Kidney epithelial cell (primary cell): ENCODE measurements at regions not wholly inside any gene's neighbourhood (a gene's known extent, or its start where the extent isn't known, plus 50 kb on each side); places are given as distances from the start of the nearest gene placed in this dataset.

Source experiments
- DNase-seq: peaks from one replicate; pipeline ENCODE4 v3.0.0-alpha.2; 2010; ENCODE audit warnings: low read depth
- H3K27me3 ChIP-seq: 2 replicates; pipeline ENCODE4 v1.6.0; 2011; ENCODE audit warnings: low read length; ENCODE audit not compliant: control insufficient read depth, insufficient read depth
- H3K36me3 ChIP-seq: 2 replicates; pipeline ENCODE4 v1.5.1; 2011; ENCODE audit warnings: low read length; ENCODE audit not compliant: control insufficient read depth, insufficient read depth
- H3K4me3 ChIP-seq: 2 replicates; pipeline ENCODE4 v1.5.1; 2011; ENCODE audit warnings: low read depth, mild to moderate bottlenecking, control low read depth, low read length
- TF ChIP-seq, protein P1 (sequence below): IDR thresholded peaks from 2 replicates; pipeline ENCODE4 v1.5.1; 2011; ENCODE audit warnings: mild to moderate bottlenecking, moderate library complexity, low read length, control low read depth, inconsistent platforms; ENCODE audit not compliant: insufficient read depth, poor library complexity, severe bottlenecking

DNA sequence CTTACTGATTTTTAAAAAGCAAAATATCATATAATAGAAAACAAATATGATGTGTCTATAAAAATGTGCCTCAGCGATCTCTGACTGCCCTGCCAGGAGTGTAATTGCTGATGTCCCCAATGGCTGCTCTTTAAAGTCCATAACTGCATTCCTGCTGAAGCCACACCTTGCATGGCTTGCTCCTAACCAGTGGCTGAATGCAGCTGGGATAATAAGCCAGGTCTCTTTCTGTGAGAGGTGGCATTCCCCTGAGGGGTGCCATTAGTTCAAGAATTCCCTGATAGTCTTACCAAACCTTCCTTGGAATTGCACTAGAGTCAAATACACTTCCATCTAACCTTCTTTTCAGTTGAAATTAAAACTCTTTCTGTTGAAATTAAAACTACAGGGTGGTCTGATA lies 125.8 kb upstream of the ZNF804A start:
- no peaks in the 10 kb centered on the region for H3K36me3 ChIP-seq
- DNase-seq: no peak
- H3K27me3 ChIP-seq: no peaks in the 10 kb centered on the region
- no peak overlapping the region for H3K4me3 ChIP-seq
- TF ChIP-seq, protein P1, sequence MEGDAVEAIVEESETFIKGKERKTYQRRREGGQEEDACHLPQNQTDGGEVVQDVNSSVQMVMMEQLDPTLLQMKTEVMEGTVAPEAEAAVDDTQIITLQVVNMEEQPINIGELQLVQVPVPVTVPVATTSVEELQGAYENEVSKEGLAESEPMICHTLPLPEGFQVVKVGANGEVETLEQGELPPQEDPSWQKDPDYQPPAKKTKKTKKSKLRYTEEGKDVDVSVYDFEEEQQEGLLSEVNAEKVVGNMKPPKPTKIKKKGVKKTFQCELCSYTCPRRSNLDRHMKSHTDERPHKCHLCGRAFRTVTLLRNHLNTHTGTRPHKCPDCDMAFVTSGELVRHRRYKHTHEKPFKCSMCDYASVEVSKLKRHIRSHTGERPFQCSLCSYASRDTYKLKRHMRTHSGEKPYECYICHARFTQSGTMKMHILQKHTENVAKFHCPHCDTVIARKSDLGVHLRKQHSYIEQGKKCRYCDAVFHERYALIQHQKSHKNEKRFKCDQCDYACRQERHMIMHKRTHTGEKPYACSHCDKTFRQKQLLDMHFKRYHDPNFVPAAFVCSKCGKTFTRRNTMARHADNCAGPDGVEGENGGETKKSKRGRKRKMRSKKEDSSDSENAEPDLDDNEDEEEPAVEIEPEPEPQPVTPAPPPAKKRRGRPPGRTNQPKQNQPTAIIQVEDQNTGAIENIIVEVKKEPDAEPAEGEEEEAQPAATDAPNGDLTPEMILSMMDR: no peak

GRCh38 chr2:184481865-184482264 lies 116.5 kb upstream of the ZNF804A start:
- H3K27me3 ChIP-seq: no peaks in the 10 kb centered on the region
- H3K36me3 ChIP-seq: no peaks in the 10 kb centered on the region
- no peak for DNase-seq
- H3K4me3 ChIP-seq: no peak overlapping the region
- TF ChIP-seq, protein P1: no peak

GRCh38 chr2:184498936-184499335 lies 99.4 kb upstream of the ZNF804A start:
- no peak for DNase-seq
- TF ChIP-seq, protein P1: no peak

DNA sequence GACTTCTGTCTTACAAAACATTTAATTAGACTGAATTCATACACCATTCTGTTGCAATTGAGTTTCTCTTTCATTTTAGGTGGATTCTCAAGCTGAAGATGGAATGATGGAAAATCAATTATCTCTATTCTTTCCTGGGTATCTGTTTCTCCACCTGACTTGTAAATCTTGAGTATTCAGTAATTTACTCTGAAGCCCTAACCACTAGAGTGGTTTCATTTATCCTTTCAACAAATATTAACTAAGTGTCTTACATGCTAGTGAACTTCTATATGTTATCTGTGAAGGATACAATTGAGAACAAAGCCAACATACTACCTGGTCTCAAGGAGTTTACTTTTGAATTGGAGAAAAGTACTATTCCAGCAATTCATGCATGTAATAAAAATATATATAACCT lies 94.1 kb upstream of the ZNF804A start:
- no peak for DNase-seq
- Histone ChIP-seq H3K27me3 (no peaks in the 10 kb centered on the region), H3K36me3 (no peaks in the 10 kb centered on the region), H3K4me3 (no peak overlapping the region)
- TF ChIP-seq, protein P1: no peak

More at GRCh38 chr2:184498936-184499335, 99.4 kb upstream of the ZNF804A start:
- H3K36me3 ChIP-seq: no peaks in the 10 kb centered on the region
- H3K27me3 ChIP-seq: no peaks in the 10 kb centered on the region
- no peak overlapping the region for H3K4me3 ChIP-seq

DNA sequence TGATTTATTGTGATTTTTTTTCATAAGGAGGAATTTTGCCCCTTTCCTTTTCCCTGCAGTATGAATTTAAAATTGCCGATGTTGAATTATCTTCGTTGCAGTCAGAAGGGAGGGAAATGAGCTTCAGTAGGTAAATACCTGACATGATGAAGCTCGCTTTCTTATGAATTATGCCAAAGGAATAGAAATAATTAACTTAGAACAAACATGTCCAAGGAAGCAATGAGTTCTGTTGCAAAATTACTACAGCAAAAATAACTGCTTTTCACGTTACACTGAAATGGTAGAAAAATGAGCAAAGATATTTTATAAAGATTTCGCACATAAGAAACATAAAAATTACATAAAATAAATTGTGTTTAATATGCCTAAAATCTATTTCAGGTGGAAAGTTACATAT lies 91.1 kb upstream of the ZNF804A start:
- DNase-seq: no peak
- H3K27me3 ChIP-seq: no peaks in the 10 kb centered on the region
- H3K4me3 ChIP-seq: no peak overlapping the region
- TF ChIP-seq, protein P1: no peak
- no peaks in the 10 kb centered on the region for H3K36me3 ChIP-seq

GRCh38 chr2:184517402-184517801 lies 80.9 kb upstream of the ZNF804A start:
- TF ChIP-seq, protein P1: no peak
- Histone ChIP-seq H3K36me3 (no peaks in the 10 kb centered on the region), H3K4me3 (no peak overlapping the region), H3K27me3 (no peaks in the 10 kb centered on the region)
- no peak for DNase-seq
